Muscle of leg (tissue), 3 donors: ENCODE measurements at regions not wholly inside any gene's neighbourhood (a gene's known extent, or its start where the extent isn't known, plus 50 kb on each side); places are given as distances from the start of the nearest gene placed in this dataset.

Source experiments
- DNase-seq: peaks from one replicate; pipeline ENCODE4 v3.0.0; 2013
- H3K27ac ChIP-seq: one replicate; pipeline ENCODE4 v1.5.1; 2013; ENCODE audit warnings: mild to moderate bottlenecking, low read length, control low read depth
- H3K27me3 ChIP-seq: one replicate; pipeline ENCODE4 v1.6.1; 2013; ENCODE audit warnings: low read length; ENCODE audit not compliant: control insufficient read depth, insufficient read depth
- H3K36me3 ChIP-seq: one replicate; pipeline ENCODE4 v1.6.1; 2013; ENCODE audit warnings: low read length; ENCODE audit not compliant: control insufficient read depth, insufficient read depth
- H3K4me1 ChIP-seq: one replicate; pipeline ENCODE4 v1.6.1; 2013; ENCODE audit warnings: low read length; ENCODE audit not compliant: control insufficient read depth, insufficient read depth
- H3K4me3 ChIP-seq: one replicate; pipeline ENCODE4 v1.5.1; 2013; ENCODE audit warnings: low read length, control low read depth
- H3K9me3 ChIP-seq: replicated peaks from 2 replicates; pipeline ENCODE4 v1.6.1; 2013; ENCODE audit warnings: low read depth, low read length; ENCODE audit not compliant: control insufficient read depth
- WGBS: methylation state at CpG from one replicate; pipeline ENCODE4 v1.1.5; 2013; ENCODE audit warnings: missing lambda C conversion rate; ENCODE audit not compliant: insufficient coverage; 5-methylcytosine and 5-hydroxymethylcytosine counted together

DNA sequence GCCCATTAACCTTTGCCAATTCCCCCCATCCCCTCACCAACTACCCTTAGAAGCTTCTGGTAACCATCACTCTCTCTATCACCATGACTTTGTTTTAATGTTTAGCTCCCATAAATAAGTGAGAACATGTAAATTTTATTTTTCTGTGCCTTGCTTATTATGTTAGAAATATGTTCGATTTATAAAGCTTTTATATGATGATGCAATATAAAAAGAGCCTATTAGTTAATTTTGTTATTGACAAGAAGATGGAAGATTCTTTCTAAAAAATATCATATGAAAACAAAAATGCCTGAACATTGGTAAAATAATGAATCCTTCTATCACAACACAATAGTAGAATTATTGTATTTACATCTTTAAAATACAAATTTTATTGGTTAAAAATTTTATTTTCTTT, 836.1 kb upstream of the TMPRSS15 start:
- Histone ChIP-seq H3K36me3 (no peaks in the 10 kb centered on the region), H3K9me3 (no peaks in the 10 kb centered on the region), H3K4me3 (no peak overlapping the region), H3K27me3 (no peaks in the 10 kb centered on the region), H3K4me1 (no peaks in the 10 kb centered on the region), H3K27ac (no peak overlapping the region)
- no peak for DNase-seq
- no CpG with 5 or more reads among the region's 1 CpG for WGBS

DNA sequence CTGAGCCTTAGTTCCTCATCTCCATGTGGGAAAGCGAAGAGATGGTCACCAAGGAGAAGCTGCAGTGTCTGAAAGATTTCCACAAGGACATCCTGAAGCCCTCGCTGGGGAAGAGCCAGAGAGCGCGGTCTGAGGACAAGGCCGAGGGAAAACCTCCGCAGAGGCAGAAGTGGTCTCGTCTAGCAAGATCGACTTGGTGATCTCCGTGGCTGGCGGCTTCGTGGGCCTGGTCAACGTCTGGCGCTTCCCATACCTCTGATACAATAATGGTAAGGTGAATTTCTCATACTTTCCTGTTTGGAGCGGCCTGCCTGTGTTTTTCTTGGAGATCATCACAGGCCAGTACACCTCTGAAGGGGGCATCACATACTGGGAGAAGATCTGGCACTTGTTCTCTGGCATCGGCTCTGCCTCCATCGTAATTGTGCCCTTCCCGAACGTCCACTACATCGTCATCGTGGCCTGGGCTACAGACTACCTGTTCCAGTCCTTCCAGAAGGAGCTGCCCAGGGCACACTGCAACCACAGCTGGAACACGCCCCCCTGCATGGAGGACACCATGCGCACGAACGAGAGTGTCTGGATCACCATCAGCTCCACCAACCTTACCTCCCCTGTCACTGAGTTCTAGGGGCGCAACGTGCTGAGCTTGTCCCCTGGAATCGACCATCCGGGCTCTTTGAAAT, 841.1 kb upstream of the TMPRSS15 start:
- DNase-seq, result no peak
- no peaks in the 10 kb centered on the region for H3K36me3 ChIP-seq
- H3K27me3 ChIP-seq, result no peaks in the 10 kb centered on the region
- no peak overlapping the region for H3K27ac ChIP-seq
- H3K9me3 ChIP-seq, result peaks cover 5% of the 10 kb centered on the region
- H3K4me1 ChIP-seq, result no peaks in the 10 kb centered on the region
- 93% methylated on average over 24 of the region's 28 CpGs for WGBS
- no peak overlapping the region for H3K4me3 ChIP-seq

DNA sequence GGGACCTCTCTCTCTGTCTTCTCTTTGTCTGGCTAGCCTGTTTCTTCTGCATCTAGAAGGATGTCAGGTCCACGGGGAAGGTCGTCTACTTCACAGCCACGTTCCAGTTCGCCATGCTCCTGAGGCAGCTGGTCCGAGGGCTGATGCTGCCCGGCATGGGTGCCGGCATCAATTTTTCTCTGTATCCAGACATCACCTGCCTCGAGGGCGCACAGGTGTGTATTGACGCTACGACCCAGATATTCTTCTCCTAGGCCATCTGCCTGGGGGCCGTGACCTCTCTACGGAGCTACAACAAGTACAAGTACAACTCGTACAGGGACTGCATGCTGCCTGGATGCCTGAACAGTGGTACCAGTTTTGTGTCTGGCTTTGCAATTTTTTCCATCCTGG, 841.6 kb upstream of the TMPRSS15 start:
- no peak overlapping the region for H3K4me3 ChIP-seq
- no peaks in the 10 kb centered on the region for H3K27me3 ChIP-seq
- 95% methylated on average over 14 of the region's 14 CpGs for WGBS
- no peaks in the 10 kb centered on the region for H3K36me3 ChIP-seq
- H3K9me3 ChIP-seq, result peaks cover 5% of the 10 kb centered on the region
- DNase-seq, result no peak
- H3K4me1 ChIP-seq, result no peaks in the 10 kb centered on the region
- no peak overlapping the region for H3K27ac ChIP-seq

DNA sequence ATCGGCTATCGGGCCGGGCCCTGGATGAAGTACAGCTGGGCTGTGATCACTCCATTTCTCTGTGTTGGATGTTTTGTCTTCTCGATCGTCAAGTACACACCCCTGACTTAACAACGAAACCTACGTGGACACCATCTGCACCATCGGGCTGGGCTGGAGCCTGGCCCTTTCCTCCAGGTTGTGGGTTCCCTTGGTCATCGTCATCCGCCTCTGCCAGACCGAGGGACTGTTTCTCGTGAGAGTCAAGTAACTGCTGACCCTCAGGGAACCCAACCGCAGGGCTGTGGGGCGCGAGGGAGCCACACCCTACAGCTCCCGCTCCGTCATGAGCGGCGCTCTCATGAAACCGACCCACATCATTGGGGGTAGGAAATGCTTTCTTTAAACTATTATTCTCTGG, 842.4 kb upstream of the TMPRSS15 start:
- no peaks in the 10 kb centered on the region for H3K27me3 ChIP-seq
- DNase-seq, result no peak
- WGBS, result 97% methylated on average over 8 of the region's 20 CpGs
- no peak overlapping the region for H3K4me3 ChIP-seq
- H3K4me1 ChIP-seq, result no peaks in the 10 kb centered on the region
- H3K9me3 ChIP-seq, result peaks cover 5% of the 10 kb centered on the region
- H3K36me3 ChIP-seq, result no peaks in the 10 kb centered on the region
- H3K27ac ChIP-seq, result no peak overlapping the region

DNA sequence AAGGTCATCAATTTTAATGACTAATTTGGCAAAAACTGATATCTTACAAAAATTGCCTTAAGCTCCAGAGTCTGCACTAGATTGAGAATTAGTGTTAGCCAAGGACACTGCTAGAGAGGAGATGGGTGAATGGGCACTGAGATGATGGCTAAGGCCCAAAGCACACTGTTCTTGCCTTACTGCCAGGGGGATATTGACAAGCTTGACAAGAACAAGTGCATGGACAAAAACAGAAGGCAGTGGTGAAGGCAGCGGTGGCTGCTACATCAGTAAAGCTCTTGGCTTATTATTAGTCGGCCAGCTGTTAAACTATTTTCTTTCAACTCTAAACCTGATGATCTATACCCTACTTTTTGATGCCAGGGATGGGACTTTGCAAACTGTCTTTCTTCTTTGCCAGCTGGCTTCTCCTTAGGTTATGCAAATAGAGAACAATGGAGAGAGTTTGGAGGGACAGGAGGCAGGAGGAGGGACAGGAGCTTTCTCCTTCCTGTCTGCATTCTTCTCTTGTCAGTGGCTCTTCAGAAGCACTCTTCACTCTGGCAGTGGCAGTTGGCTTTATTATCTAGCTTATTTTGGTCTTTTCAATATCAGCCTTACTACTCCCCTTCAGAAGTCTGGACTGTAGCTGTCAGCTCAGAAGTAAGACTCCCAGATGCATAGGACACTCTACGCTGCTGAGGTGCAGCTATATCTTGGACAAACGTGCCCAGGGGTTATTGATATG, 853.5 kb upstream of the TMPRSS15 start:
- no peaks in the 10 kb centered on the region for H3K9me3 ChIP-seq
- H3K4me1 ChIP-seq, result no peaks in the 10 kb centered on the region
- no CpG with 5 or more reads among the region's 4 CpGs for WGBS
- H3K27me3 ChIP-seq, result no peaks in the 10 kb centered on the region
- no peaks in the 10 kb centered on the region for H3K36me3 ChIP-seq
- no peak overlapping the region for H3K27ac ChIP-seq
- H3K4me3 ChIP-seq, result no peak overlapping the region
- DNase-seq, result peak; percentile 4

DNA sequence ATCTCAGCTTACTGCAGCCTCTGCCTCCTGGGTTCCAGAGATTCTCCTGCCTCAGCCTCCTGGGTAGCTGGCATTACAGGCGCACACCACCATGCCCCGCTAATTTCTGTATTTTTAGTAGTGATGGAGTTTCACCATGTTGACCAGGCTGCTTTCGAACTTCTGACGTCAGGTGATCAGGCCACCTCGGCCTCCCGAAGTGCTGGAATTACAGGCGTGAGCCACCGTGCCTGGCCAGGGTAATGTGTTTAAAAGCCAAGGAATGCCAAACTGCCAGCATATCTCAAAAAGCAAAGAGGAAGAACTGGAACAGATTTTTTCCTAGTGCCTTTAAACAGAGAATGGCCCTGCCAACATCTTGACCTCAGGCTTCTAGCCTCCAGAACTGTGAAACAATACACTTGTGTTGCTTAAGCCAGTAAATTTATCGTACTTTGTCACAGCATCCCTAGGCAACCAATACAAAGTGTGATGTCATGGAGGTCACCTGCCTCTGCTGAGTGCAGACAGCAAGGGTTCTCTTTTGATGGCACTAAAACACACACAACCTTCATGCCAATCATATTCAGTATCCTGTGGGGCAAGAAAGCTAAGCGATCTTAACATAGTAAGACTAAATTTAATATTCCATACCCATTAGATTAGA, 858.3 kb upstream of the TMPRSS15 start:
- no peak for DNase-seq
- Histone ChIP-seq H3K27ac (no peak overlapping the region), H3K4me1 (no peaks in the 10 kb centered on the region), H3K4me3 (no peak overlapping the region), H3K27me3 (no peaks in the 10 kb centered on the region), H3K9me3 (no peaks in the 10 kb centered on the region), H3K36me3 (no peaks in the 10 kb centered on the region)
- 83% methylated on average over 7 of the region's 10 CpGs for WGBS

DNA sequence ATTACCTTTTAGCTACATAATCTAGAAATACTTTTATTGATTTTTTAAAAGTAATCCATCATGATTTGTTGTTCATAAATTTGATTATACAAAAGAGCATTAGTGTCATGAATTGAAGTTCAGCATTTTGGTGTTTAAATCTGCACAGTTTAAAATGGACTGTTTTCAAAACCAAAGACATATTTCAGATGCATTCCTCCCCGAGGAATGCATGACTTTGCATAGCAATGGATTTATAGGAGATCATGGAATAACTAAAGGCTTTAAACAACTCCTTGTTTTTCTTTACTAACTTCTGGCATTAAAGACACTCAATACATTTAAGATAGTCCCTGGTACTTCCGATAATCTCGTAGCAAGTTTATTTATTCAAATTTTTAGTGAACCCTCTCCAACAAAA, 863.1 kb upstream of the TMPRSS15 start:
- no CpG with 5 or more reads among the region's 3 CpGs for WGBS
- no peak overlapping the region for H3K27ac ChIP-seq
- DNase-seq, result peak; percentile 4
- H3K9me3 ChIP-seq, result no peaks in the 10 kb centered on the region
- H3K4me3 ChIP-seq, result no peak overlapping the region
- no peaks in the 10 kb centered on the region for H3K4me1 ChIP-seq
- H3K36me3 ChIP-seq, result no peaks in the 10 kb centered on the region
- H3K27me3 ChIP-seq, result no peaks in the 10 kb centered on the region

DNA sequence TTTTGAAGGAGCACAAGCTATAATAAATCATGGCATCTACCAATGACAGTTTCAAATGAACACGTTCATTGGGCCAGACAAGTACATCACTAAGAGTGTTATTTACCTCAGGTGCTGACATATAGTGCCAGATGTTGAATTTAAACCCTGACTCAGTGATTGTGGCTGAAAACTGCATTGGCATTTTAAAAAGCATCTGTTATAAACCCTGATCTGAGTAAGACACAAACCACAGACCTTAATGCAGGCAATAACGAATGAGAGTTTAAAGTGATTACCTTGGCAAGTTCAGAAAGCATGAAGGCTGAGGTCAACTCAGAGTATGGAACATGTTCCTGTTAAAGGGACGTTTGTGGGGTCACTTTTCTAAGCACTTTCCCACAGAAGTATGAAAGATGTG, 865.1 kb upstream of the TMPRSS15 start:
- no peaks in the 10 kb centered on the region for H3K4me1 ChIP-seq
- WGBS, result no CpG with 5 or more reads among the region's 3 CpGs
- no peaks in the 10 kb centered on the region for H3K27me3 ChIP-seq
- no peak overlapping the region for H3K4me3 ChIP-seq
- no peak for DNase-seq
- no peaks in the 10 kb centered on the region for H3K36me3 ChIP-seq
- no peaks in the 10 kb centered on the region for H3K9me3 ChIP-seq
- no peak overlapping the region for H3K27ac ChIP-seq

DNA sequence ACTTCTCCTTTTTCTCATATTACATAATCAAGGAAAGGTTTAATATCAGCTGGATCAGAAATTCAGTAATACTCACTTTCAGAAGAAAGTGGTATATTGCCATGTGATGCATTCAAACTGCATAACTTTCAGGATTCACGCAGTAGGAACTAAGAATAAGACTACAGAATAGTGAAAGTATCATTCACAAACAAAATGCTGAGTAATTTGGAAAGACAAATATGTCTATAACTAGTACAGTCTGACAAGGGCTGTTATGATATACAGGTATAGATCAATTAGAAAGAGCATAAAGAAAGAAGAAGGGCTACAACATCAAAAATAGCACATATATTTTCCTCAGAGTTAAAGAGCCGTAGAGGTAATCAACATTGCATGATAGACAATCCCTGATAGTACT, 871.5 kb upstream of the TMPRSS15 start:
- Histone ChIP-seq H3K4me1 (no peaks in the 10 kb centered on the region), H3K9me3 (no peaks in the 10 kb centered on the region), H3K27ac (no peak overlapping the region), H3K36me3 (no peaks in the 10 kb centered on the region), H3K27me3 (no peaks in the 10 kb centered on the region), H3K4me3 (no peak overlapping the region)
- no CpG with 5 or more reads among the region's 2 CpGs for WGBS
- no peak for DNase-seq

DNA sequence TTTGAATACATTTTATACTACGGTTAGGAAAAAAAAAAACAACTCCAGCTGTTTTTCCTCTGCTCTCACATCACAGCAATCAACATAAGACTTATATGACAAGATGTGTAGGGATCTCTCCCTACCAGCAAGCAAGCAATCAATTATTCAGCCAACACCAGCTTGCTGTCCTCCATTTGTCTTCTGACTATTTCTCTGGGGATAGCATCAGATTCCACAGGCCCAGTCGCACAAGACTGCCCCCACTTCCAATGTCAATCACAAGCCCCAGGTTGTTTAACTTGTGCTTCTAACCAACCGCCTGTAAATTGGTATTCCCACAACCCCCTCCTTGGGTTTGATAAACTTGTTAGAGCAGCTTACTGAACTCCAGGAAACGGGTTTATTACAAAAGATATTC, 873.1 kb upstream of the TMPRSS15 start:
- no peak overlapping the region for H3K27ac ChIP-seq
- no peaks in the 10 kb centered on the region for H3K4me1 ChIP-seq
- H3K27me3 ChIP-seq, result no peaks in the 10 kb centered on the region
- no peak overlapping the region for H3K4me3 ChIP-seq
- H3K36me3 ChIP-seq, result no peaks in the 10 kb centered on the region
- H3K9me3 ChIP-seq, result no peaks in the 10 kb centered on the region
- WGBS, result 83% methylated on average over 1 of the region's 4 CpGs
- DNase-seq, result peak; percentile 4
